ENCODE measurements at regions not wholly inside any gene's neighbourhood (a gene's known extent, or its start where the extent isn't known, plus 50 kb on each side); places are given as distances from the start of the nearest gene placed in this dataset.

GRCh38 chr4:36427696-36428095, 146.3 kb downstream of the DTHD1 start:
- Histone ChIP-seq H3K27ac (ENCODE audit: low read depth, low read length, poor library complexity, severe bottlenecking) (no peak overlapping the region), H3F3A (ENCODE audit: insufficient read depth, low read length) (no peaks in the 10 kb centered on the region), H2AFZ (ENCODE audit: low read length) (no peak overlapping the region), H3K4me3 (ENCODE audit: low read depth, low read length, poor library complexity, severe bottlenecking) (no peak overlapping the region), H3K79me2 (ENCODE audit: insufficient read depth, low read length) (no peaks in the 10 kb centered on the region), H3K27me3 (ENCODE audit: insufficient read depth, low read length) (no peaks in the 10 kb centered on the region), H3K9me3 (ENCODE audit: low read length) (no peaks in the 10 kb centered on the region), H3K36me3 (ENCODE audit: insufficient read depth, low read length) (no peaks in the 10 kb centered on the region), H4K20me1 (ENCODE audit: insufficient read depth, low read length) (no peaks in the 10 kb centered on the region), H3K9ac (ENCODE audit: low read length) (no peak overlapping the region), H3K9me2 (ENCODE audit: low read depth, low read length) (no peaks in the 10 kb centered on the region), H3K4me2 (ENCODE audit: low read length) (no peak overlapping the region), H3K4me1 (ENCODE audit: insufficient read depth, low read length, severe bottlenecking) (no peaks in the 10 kb centered on the region)
- no peak for TF ChIP-seq CTCF (IDR thresholded peaks at IDR 0.05; ENCODE audit: low read length)
- TF ChIP-seq EZH2 (IDR thresholded peaks at IDR 0.05; ENCODE audit: borderline replicate concordance, low read length), result no peak

GRCh38 chr4:36432586-36432985, 151.2 kb downstream of the DTHD1 start:
- no peak overlapping the region for H2AFZ ChIP-seq (ENCODE audit: low read length)
- no peak overlapping the region for H3K9ac ChIP-seq (ENCODE audit: low read length)
- H3K4me2 ChIP-seq (ENCODE audit: low read length), result no peak overlapping the region
- no peaks in the 10 kb centered on the region for H3K79me2 ChIP-seq (ENCODE audit: insufficient read depth, low read length)
- H3K27me3 ChIP-seq (ENCODE audit: insufficient read depth, low read length), result no peaks in the 10 kb centered on the region
- H3K4me3 ChIP-seq (ENCODE audit: low read depth, low read length, poor library complexity, severe bottlenecking), result no peak overlapping the region
- no peaks in the 10 kb centered on the region for H3K9me2 ChIP-seq (ENCODE audit: low read depth, low read length)
- no peaks in the 10 kb centered on the region for H3F3A ChIP-seq (ENCODE audit: insufficient read depth, low read length)
- TF ChIP-seq EZH2 (IDR thresholded peaks at IDR 0.05; ENCODE audit: borderline replicate concordance, low read length) (no peak), CTCF (IDR thresholded peaks at IDR 0.05; ENCODE audit: low read length) (no peak)
- H3K36me3 ChIP-seq (ENCODE audit: insufficient read depth, low read length), result no peaks in the 10 kb centered on the region
- no peaks in the 10 kb centered on the region for H4K20me1 ChIP-seq (ENCODE audit: insufficient read depth, low read length)
- no peaks in the 10 kb centered on the region for H3K4me1 ChIP-seq (ENCODE audit: insufficient read depth, low read length, severe bottlenecking)
- H3K27ac ChIP-seq (ENCODE audit: low read depth, low read length, poor library complexity, severe bottlenecking), result no peak overlapping the region
- no peaks in the 10 kb centered on the region for H3K9me3 ChIP-seq (ENCODE audit: low read length)

- TF ChIP-seq EZH2 (IDR thresholded peaks at IDR 0.05; ENCODE audit: borderline replicate concordance, low read length) (no peak), CTCF (IDR thresholded peaks at IDR 0.05; ENCODE audit: low read length) (no peak)
- no peak overlapping the region for H3K27ac ChIP-seq (ENCODE audit: low read depth, low read length, poor library complexity, severe bottlenecking)
- H3K36me3 ChIP-seq (ENCODE audit: insufficient read depth, low read length), result no peaks in the 10 kb centered on the region
- no peak overlapping the region for H2AFZ ChIP-seq (ENCODE audit: low read length)
- H3K4me2 ChIP-seq (ENCODE audit: low read length), result no peak overlapping the region
- H3K9ac ChIP-seq (ENCODE audit: low read length), result no peak overlapping the region
- no peaks in the 10 kb centered on the region for H3F3A ChIP-seq (ENCODE audit: insufficient read depth, low read length)
- no peaks in the 10 kb centered on the region for H3K27me3 ChIP-seq (ENCODE audit: insufficient read depth, low read length)
- no peak overlapping the region for H3K4me3 ChIP-seq (ENCODE audit: low read depth, low read length, poor library complexity, severe bottlenecking)
- no peaks in the 10 kb centered on the region for H3K4me1 ChIP-seq (ENCODE audit: insufficient read depth, low read length, severe bottlenecking)
- H3K9me3 ChIP-seq (ENCODE audit: low read length), result no peaks in the 10 kb centered on the region
- no peaks in the 10 kb centered on the region for H3K9me2 ChIP-seq (ENCODE audit: low read depth, low read length)
- H4K20me1 ChIP-seq (ENCODE audit: insufficient read depth, low read length), result no peaks in the 10 kb centered on the region
- H3K79me2 ChIP-seq (ENCODE audit: insufficient read depth, low read length), result no peaks in the 10 kb centered on the region
These were observed 158.1 kb downstream of the DTHD1 start for GRCh38 chr4:36439556-36439955.

Data from OCI-LY1 (cell line).